Endodermal cell (in vitro differentiated cells): ENCODE measurements at regions not wholly inside any gene's neighbourhood (a gene's known extent, or its start where the extent isn't known, plus 50 kb on each side); places are given as distances from the start of the nearest gene placed in this dataset.

Experiments used
- DNase-seq: peaks from one replicate; pipeline ENCODE4 v3.0.0-alpha.2; 2017
- H3K27ac ChIP-seq: 2 replicates; pipeline ENCODE4 v1.5.1; 2013; ENCODE audit warnings: mild to moderate bottlenecking, low read depth, low read length, moderate library complexity
- H3K27me3 ChIP-seq: 2 replicates; pipeline ENCODE4 v1.6.1; 2013; ENCODE audit warnings: mild to moderate bottlenecking, low read length, moderate library complexity; ENCODE audit not compliant: insufficient read depth, control insufficient read depth, poor library complexity, severe bottlenecking
- H3K36me3 ChIP-seq: 2 replicates; pipeline ENCODE4 v1.7.0; 2013; ENCODE audit warnings: mild to moderate bottlenecking, low read length, moderate library complexity; ENCODE audit not compliant: control insufficient read depth, insufficient read depth
- H3K4me1 ChIP-seq: one replicate; pipeline ENCODE4 v1.7.0; 2013; ENCODE audit warnings: low read length; ENCODE audit not compliant: control insufficient read depth, insufficient read depth
- H3K4me3 ChIP-seq: 2 replicates; pipeline ENCODE4 v1.5.1; 2013; ENCODE audit warnings: mild to moderate bottlenecking, low read length, moderate library complexity
- H3K9ac ChIP-seq: 2 replicates; pipeline ENCODE4 v1.6.1; 2013; ENCODE audit warnings: mild to moderate bottlenecking, low read length, moderate library complexity; ENCODE audit not compliant: poor library complexity, severe bottlenecking; ENCODE audit errors: extremely low read depth
- H3K9me3 ChIP-seq: 2 replicates; pipeline ENCODE4 v1.6.1; 2013; ENCODE audit warnings: mild to moderate bottlenecking, low read length, moderate library complexity; ENCODE audit not compliant: control insufficient read depth
- H3K27ac Mint-ChIP-seq: 2 replicates; pipeline ENCODE4 v1.8.0; 2020; ENCODE audit warnings: mixed read lengths
- H3K27me3 Mint-ChIP-seq: 2 replicates; pipeline ENCODE4 v1.8.0; 2021; ENCODE audit warnings: mild to moderate bottlenecking, mixed read lengths; ENCODE audit not compliant: insufficient read depth
- H3K36me3 Mint-ChIP-seq: 2 replicates; pipeline ENCODE4 v1.8.0; 2020; ENCODE audit warnings: low read depth, mixed read lengths
- H3K4me1 Mint-ChIP-seq: 2 replicates; pipeline ENCODE4 v1.8.0; 2020; ENCODE audit warnings: mixed read lengths
- H3K4me3 Mint-ChIP-seq: 2 replicates; pipeline ENCODE4 v1.8.0; 2020; ENCODE audit warnings: mild to moderate bottlenecking, moderate library complexity, mixed read lengths
- H3K9me3 Mint-ChIP-seq: 2 replicates; pipeline ENCODE4 v1.8.0; 2020; ENCODE audit warnings: mild to moderate bottlenecking, mixed read lengths
- WGBS, 2 experiments: methylation state at CpG; one replicate each; pipeline versions ENCODE4 v1.1.5 to v1.1.7; 2013; ENCODE audit warnings: missing lambda C conversion rate in 2 of 2, mixed read lengths in 1 of 2; ENCODE audit not compliant: insufficient coverage in 1 of 2, insufficient read length in 1 of 2; 5-methylcytosine and 5-hydroxymethylcytosine counted together
- TF ChIP-seq, protein P1 (sequence below): fragments of 200-600 bp; sonication (generic); conservative IDR thresholded peaks from 2 replicates; pipeline ENCODE4 v1.5.0; 2021; ENCODE audit warnings: antibody characterized with exemption, mild to moderate bottlenecking

DNA sequence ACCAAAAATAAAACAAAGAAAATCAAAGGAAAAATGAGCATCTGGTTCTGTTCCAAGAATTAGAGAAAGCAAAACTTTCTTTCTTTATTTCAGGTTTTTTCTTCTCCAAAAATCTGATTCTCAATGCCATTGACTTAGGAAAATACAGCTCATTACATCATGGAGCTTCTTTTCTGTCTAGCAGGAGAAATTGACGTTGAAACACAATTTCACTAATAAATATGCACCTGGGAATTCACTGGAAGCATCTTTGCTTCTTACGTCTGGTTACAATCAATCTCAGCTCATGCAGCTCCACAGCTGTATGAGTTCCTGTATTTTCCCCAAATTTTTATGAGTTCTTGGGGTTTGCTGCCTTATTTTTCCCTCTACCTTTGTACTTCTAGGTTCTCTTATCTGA is 1568.6 kb upstream of the GOT2 start:
- H3K36me3 Mint-ChIP-seq: no peaks in the 10 kb centered on the region
- H3K27me3 Mint-ChIP-seq: no peaks in the 10 kb centered on the region
- Histone ChIP-seq H3K9ac (no peak overlapping the region), H3K4me3 (no peak overlapping the region), H3K27ac (no peak overlapping the region), H3K36me3 (no peaks in the 10 kb centered on the region), H3K27me3 (no peaks in the 10 kb centered on the region), H3K4me1 (no peaks in the 10 kb centered on the region), H3K9me3 (peaks cover 4% of the 10 kb centered on the region)
- H3K27ac Mint-ChIP-seq: no peak overlapping the region
- H3K4me3 Mint-ChIP-seq: no peak overlapping the region
- no peaks in the 10 kb centered on the region for H3K9me3 Mint-ChIP-seq
- TF ChIP-seq, protein P1, sequence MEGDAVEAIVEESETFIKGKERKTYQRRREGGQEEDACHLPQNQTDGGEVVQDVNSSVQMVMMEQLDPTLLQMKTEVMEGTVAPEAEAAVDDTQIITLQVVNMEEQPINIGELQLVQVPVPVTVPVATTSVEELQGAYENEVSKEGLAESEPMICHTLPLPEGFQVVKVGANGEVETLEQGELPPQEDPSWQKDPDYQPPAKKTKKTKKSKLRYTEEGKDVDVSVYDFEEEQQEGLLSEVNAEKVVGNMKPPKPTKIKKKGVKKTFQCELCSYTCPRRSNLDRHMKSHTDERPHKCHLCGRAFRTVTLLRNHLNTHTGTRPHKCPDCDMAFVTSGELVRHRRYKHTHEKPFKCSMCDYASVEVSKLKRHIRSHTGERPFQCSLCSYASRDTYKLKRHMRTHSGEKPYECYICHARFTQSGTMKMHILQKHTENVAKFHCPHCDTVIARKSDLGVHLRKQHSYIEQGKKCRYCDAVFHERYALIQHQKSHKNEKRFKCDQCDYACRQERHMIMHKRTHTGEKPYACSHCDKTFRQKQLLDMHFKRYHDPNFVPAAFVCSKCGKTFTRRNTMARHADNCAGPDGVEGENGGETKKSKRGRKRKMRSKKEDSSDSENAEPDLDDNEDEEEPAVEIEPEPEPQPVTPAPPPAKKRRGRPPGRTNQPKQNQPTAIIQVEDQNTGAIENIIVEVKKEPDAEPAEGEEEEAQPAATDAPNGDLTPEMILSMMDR: no peak
- DNase-seq: no peak
- 81 to 93% methylated on average over 2 of the region's 2 CpGs for WGBS, 2 experiments
- peaks cover 6% of the 10 kb centered on the region for H3K4me1 Mint-ChIP-seq

GRCh38 chr16:60302261-60302660 is 1568.1 kb upstream of the GOT2 start:
- Mint-ChIP-seq H3K36me3 (no peaks in the 10 kb centered on the region), H3K9me3 (no peaks in the 10 kb centered on the region), H3K4me1 (peaks cover 11% of the 10 kb centered on the region), H3K27me3 (no peaks in the 10 kb centered on the region), H3K4me3 (no peak overlapping the region), H3K27ac (no peak overlapping the region)
- Histone ChIP-seq H3K9me3 (peaks cover under 1% of the 10 kb centered on the region), H3K4me3 (no peak overlapping the region), H3K36me3 (no peaks in the 10 kb centered on the region), H3K27me3 (no peaks in the 10 kb centered on the region), H3K4me1 (peaks cover 2% of the 10 kb centered on the region), H3K9ac (no peak overlapping the region), H3K27ac (no peak overlapping the region)
- TF ChIP-seq, protein P1: no peak
- DNase-seq: no peak
- 93 to 94% methylated on average over 2 of the region's 2 CpGs for WGBS, 2 experiments

DNA sequence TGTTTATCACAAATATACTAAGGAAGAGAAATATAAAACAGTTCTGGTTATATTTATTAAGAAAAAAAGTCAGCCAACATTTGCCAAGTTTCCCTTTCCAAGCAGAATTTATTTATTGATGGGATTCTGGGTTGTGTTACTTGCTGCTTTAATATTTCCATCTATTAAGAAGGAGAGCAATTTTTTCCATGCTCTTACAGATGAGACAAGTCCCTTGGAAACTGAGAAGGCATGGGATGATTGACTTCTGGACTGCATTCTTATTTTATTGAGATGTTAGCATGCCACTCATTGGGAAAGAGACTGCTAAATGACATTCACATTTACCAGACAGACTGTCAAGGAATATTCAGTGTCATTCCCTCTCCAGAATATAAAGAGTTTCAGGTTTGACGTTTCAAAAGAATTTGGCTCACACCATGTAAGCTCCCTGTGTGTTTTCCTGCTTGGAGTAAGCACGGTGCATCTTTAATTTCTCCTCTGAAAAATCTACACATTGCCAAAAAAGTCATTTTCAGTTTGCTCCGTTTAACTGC is 1565.2 kb upstream of the GOT2 start:
- no peaks in the 10 kb centered on the region for H3K27me3 Mint-ChIP-seq
- peaks cover 3% of the 10 kb centered on the region for H3K4me1 ChIP-seq
- TF ChIP-seq, protein P1: no peak
- no peak overlapping the region for H3K27ac Mint-ChIP-seq
- no peaks in the 10 kb centered on the region for H3K36me3 ChIP-seq
- H3K27ac ChIP-seq: no peak overlapping the region
- peaks cover 10% of the 10 kb centered on the region for H3K4me1 Mint-ChIP-seq
- WGBS, 2 experiments: 79 to 89% methylated on average over 2 to 3 of the region's 3 CpGs
- H3K36me3 Mint-ChIP-seq: no peaks in the 10 kb centered on the region
- no peaks in the 10 kb centered on the region for H3K27me3 ChIP-seq
- no peak overlapping the region for H3K4me3 ChIP-seq
- no peak for DNase-seq
- H3K9ac ChIP-seq: no peak overlapping the region
- H3K9me3 ChIP-seq: no peaks in the 10 kb centered on the region
- H3K9me3 Mint-ChIP-seq: no peaks in the 10 kb centered on the region
- no peak overlapping the region for H3K4me3 Mint-ChIP-seq
